Right lobe of liver (tissue), 6 donors: ENCODE measurements at regions not wholly inside any gene's neighbourhood (a gene's known extent, or its start where the extent isn't known, plus 50 kb on each side); places are given as distances from the start of the nearest gene placed in this dataset.

Experiments
- ATAC-seq, 4 donors: fragments of 200-7000 bp; cut with Tn5 transposase; one replicate each; pipeline ENCODE4 v1.9.1; 2020; ENCODE audit warnings: mild to moderate bottlenecking in 4 of 4, moderate library complexity in 4 of 4
- DNase-seq, 3 donors: peaks; one replicate each; pipeline ENCODE4 v3.0.0-alpha.2; 2020
- H3K27ac ChIP-seq, 3 donors: fragments of 200-600 bp; one replicate each; pipeline ENCODE4 v1.8.0; 2022
- H3K27me3 ChIP-seq, 2 donors: fragments of 200-600 bp; one replicate each; pipeline ENCODE4 v1.8.0; 2022
- H3K36me3 ChIP-seq, 4 donors: fragments of 200-600 bp; sonication (generic) in 1 of 4; one replicate each; pipeline versions ENCODE4 v1.5.1 to v1.8.0; 2017 to 2022; ENCODE audit warnings: control low read depth in 1 of 4
- H3K4me1 ChIP-seq, 4 donors: fragments of 200-600 bp; sonication (generic) in 1 of 4; one replicate each; pipeline versions ENCODE4 v1.5.1 to v1.8.0; 2017 to 2022; ENCODE audit warnings: control low read depth in 1 of 4
- H3K4me3 ChIP-seq, 3 donors: fragments of 200-600 bp; one replicate each; pipeline ENCODE4 v1.8.0; 2022
- H3K9me3 ChIP-seq, 4 donors: fragments of 200-600 bp; sonication (generic) in 1 of 4; one replicate each; pipeline versions ENCODE4 v1.5.1 to v1.8.0; 2017 to 2022; ENCODE audit warnings: control low read depth in 1 of 4
- CTCF ChIP-seq, 4 donors: fragments of 200-600 bp in 3 of 4; fragments of 450-650 bp in 1 of 4; IDR thresholded peaks; one replicate each; pipeline versions ENCODE4 v1.5.1 to v1.8.0; 2016 to 2022; ENCODE audit warnings: antibody characterized with exemption in 4 of 4, mild to moderate bottlenecking in 2 of 4
- POLR2A ChIP-seq: fragments of 450-650 bp; IDR thresholded peaks from one replicate; pipeline ENCODE4 v1.6.1; 2017; ENCODE audit warnings: antibody characterized with exemption, mild to moderate bottlenecking
- WGBS: methylation state at CpG from one replicate; pipeline ENCODE4 v1.1.6; 2018; ENCODE audit warnings: low coverage, low lambda C conversion rate; ENCODE audit not compliant: insufficient coverage; ENCODE audit errors: missing lambda C conversion rate; 5-methylcytosine and 5-hydroxymethylcytosine counted together
- intact Hi-C, 2 donors: fragments of 100-400 bp; cut with DNase I; formaldehyde crosslinking; loops; one replicate each; pipeline versions ENCODE4 v1.11.2 to v1.14.1; 2022
- donor health status: DM: no; HTN: yes; CAD: no.
- donor health status: DM: no; HTN: no; CAD: no.
- donor health status: DM: no; HTN: no; CAD: no.
- donor health status: DM: no; HTN: yes; CAD: no.
- donor health status: DM: no; HTN: yes; CAD: no.

- Histone ChIP-seq H3K36me3 (no peaks in the 10 kb centered on the region), H3K27me3 (no peaks in the 10 kb centered on the region)
These were observed 75.1 kb downstream of the C1QL2 start for GRCh38 chr2:119083416-119083815.

GRCh38 chr2:119082821-119083400 is 75.6 kb downstream of the C1QL2 start:
- no peaks in the 10 kb centered on the region for H3K9me3 ChIP-seq
- no peak overlapping the region for H3K4me3 ChIP-seq
- H3K27me3 ChIP-seq: no peaks in the 10 kb centered on the region
- DNase-seq (no peak), ATAC-seq (no peak)
- TF ChIP-seq POLR2A (no peak), CTCF (IDR thresholded peaks at IDR 0.05) (no peak)
- no peak overlapping the region for H3K27ac ChIP-seq
- H3K36me3 ChIP-seq: no peaks in the 10 kb centered on the region
- WGBS: 66% methylated on average over 9 of the region's 10 CpGs
- H3K4me1 ChIP-seq: no peaks in the 10 kb centered on the region
- intact Hi-C loops: no loop called here

More at GRCh38 chr2:119083416-119083815, 75.1 kb downstream of the C1QL2 start:
- ATAC-seq (no peak), DNase-seq (no peak)
- H3K4me1 ChIP-seq: no peaks in the 10 kb centered on the region
- no peak overlapping the region for H3K4me3 ChIP-seq
- no peak overlapping the region for H3K27ac ChIP-seq
- intact Hi-C loops: no loop called here
- 62% methylated on average over 3 of the region's 7 CpGs for WGBS
- no peaks in the 10 kb centered on the region for H3K9me3 ChIP-seq
- no peak for TF ChIP-seq POLR2A
- TF ChIP-seq CTCF (IDR thresholded peaks at IDR 0.05): no peak

DNA sequence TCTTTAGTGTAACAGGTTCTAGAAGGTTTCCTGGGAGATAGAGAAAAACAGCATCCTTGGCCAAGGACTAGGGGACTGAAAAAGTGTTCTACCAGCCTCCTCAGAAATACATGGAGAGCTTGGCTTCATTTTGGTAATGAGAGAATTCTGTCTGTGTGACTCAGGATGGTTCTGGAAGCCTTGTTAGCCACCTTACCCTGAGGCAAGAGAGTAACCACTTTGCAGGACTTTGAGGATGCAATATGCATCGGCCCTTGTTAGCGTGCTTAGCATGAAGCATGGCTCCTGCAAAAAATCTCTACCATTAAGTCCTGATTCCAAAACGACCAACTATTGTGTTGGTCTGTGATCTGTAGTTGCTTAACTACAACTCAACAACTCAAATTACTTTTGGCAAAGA is 79.8 kb downstream of the C1QL2 start:
- no peaks in the 10 kb centered on the region for H3K36me3 ChIP-seq
- 50% methylated on average over 1 of the region's 3 CpGs for WGBS
- no peak for DNase-seq
- no peaks in the 10 kb centered on the region for H3K27me3 ChIP-seq
- intact Hi-C loops: no loop called here
- H3K27ac ChIP-seq: no peak overlapping the region
- no peaks in the 10 kb centered on the region for H3K4me1 ChIP-seq
- TF ChIP-seq CTCF (IDR thresholded peaks at IDR 0.05) (no peak), POLR2A (no peak)
- H3K4me3 ChIP-seq: no peak overlapping the region
- no peak for ATAC-seq
- no peaks in the 10 kb centered on the region for H3K9me3 ChIP-seq

- Histone ChIP-seq H3K4me1 (no peaks in the 10 kb centered on the region), H3K4me3 (no peak overlapping the region), H3K27me3 (no peaks in the 10 kb centered on the region), H3K9me3 (no peaks in the 10 kb centered on the region), H3K36me3 (no peaks in the 10 kb centered on the region), H3K27ac (no peak overlapping the region)
- no peak for ATAC-seq
- intact Hi-C loops: no loop called here
- DNase-seq: no peak
- TF ChIP-seq CTCF (IDR thresholded peaks at IDR 0.05): no peak
- no peak for TF ChIP-seq POLR2A
- WGBS: 73% methylated on average over 4 of the region's 8 CpGs
These were observed 81.8 kb downstream of the C1QL2 start for GRCh38 chr2:119076713-119077112.

DNA sequence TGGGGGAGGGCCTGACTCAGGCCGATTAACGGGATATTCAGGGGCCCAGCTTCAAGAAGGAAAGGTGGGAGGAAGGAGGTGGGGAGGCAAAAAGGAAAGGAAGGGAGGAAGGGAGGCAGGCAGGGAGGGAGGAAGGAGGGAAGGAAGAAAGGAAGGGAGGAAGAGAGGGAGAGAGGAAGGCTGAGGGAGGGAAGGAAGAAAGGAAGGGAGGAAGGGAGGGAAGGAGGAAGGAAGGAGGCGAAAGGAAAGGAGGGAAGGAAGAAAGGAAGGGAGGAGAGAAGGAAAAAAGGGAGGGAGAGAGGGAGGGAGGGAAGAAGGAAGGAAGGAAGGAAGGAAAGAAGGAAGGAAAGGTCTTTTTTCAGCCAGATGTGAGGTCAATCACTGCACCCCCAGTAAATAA is 85.3 kb downstream of the C1QL2 start:
- 36% methylated on average over 3 of the region's 3 CpGs for WGBS
- Histone ChIP-seq H3K4me1 (no peaks in the 10 kb centered on the region), H3K36me3 (no peaks in the 10 kb centered on the region), H3K4me3 (no peak overlapping the region), H3K9me3 (no peaks in the 10 kb centered on the region), H3K27me3 (no peaks in the 10 kb centered on the region), H3K27ac (no peak overlapping the region)
- TF ChIP-seq POLR2A (no peak), CTCF (IDR thresholded peaks at IDR 0.05) (no peak)
- DNase-seq: no peak
- no peak for ATAC-seq
- intact Hi-C loops: no loop called here
